Effector CD4-positive, alpha-beta T cell (primary cell): ENCODE measurements at regions not wholly inside any gene's neighbourhood (a gene's known extent, or its start where the extent isn't known, plus 50 kb on each side); places are given as distances from the start of the nearest gene placed in this dataset.
"Not testable (repeated sequence)": the region's sequence is repeated elsewhere in the genome, so short reads cannot be mapped to it uniquely, and the experiment has no call there.

Experiments
- DNase-seq: peaks from one replicate; pipeline ENCODE4 v3.0.0-alpha.2; 2020

DNA sequence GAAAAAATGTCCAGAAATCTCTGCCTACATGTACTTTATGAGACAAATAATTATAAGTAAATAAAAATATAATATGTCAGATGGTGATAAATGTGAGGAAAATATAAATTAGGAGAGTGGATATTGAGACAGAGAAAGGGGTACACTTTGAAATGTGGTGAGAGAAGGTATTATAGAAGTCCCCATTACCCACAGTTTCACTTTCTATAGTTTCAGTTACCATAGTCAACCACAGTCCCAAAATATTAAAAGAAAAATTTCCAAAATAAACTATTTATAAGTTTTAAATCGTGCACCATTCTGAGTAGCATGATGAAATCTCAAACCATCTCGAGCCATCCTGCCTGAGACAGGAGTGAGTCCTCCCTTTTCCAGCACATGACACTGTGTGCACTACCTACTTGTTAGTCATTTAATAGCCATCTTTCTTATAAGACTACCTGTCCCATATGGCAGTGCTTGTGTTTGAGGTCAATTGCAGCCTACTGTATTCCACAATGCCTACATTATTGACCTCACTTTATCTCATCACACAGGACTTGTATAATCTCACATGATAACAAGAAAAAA lies 653.7 kb downstream of the DACH1 start:
- DNase-seq = no peak

DNA sequence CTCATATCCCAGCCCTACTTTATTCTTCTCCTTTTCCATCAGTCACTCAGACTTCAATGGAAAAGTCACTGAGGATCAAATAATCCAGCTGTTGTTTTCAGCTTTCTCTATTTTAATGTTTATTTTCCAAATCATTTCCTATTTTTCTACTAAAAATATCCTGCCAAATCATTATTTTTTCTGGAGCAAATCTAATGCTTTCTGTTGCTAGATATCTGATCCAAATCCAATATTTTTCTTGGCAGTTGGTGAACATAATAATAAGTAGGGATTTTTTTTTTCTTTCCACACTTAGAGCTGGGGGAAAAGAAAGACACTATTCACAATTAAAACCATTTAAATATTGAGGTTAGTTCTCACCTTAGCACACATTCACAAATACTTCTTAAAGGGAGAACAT lies 656.1 kb downstream of the DACH1 start:
- no peak for DNase-seq

DNA sequence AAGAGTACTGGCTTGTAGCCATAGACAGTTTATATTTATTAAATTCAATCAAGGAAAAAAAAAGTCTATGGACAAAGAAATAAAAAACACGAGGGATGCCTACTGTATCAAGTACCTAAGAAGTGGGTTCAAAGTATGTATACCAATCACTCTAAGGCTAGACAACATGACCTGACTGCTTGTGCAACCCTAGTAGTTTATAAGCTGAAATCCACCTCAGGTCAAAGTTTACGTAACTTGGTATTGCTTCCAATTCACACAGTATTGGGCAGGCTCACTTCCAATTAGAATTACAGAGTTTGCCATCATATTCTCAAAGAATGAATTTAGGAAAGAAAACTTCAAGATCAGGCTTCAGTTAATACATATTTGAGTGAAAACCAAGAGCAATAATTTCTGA lies 657.8 kb downstream of the DACH1 start:
- no peak for DNase-seq

DNA sequence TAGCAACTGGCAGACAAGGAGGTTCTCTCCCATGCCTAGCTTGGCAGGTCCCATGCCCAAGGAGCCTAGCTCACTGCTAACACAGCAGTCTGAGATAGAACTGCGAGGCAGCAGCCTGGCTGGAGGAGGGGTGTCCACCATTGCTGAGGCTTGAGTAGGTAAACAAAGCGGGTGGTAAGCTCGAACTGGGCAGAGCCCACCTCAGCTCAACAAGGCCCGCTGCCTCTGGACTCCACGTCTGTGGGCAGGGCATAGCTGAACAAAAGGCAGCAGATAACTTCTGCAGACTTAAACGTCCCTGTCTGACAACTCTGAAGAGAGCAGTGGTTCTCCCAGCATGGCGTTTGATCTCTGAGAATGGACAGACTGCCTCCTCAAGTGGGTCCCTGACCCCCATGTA lies 682.4 kb downstream of the DACH1 start:
- DNase-seq = not testable (repeated sequence)

DNA sequence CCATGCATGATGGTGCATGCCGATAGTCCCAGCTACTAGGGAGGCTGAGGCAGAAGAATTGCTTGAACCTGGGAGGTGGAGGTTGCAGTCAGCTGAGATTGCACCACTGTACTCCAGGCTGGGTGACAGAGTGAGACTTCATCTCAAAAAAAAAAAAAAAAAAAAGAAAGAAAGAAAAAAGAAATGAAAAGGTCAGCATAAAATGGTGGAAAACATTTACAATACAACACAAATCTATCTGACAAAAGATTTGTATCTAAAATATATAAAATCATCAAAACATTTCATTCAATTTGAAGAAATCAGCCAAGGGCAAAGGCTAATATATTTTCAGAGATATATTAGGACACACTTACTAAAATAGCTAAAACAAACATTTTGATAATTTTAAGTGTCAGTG lies 683.7 kb downstream of the DACH1 start:
- DNase-seq = not testable (repeated sequence)

DNA sequence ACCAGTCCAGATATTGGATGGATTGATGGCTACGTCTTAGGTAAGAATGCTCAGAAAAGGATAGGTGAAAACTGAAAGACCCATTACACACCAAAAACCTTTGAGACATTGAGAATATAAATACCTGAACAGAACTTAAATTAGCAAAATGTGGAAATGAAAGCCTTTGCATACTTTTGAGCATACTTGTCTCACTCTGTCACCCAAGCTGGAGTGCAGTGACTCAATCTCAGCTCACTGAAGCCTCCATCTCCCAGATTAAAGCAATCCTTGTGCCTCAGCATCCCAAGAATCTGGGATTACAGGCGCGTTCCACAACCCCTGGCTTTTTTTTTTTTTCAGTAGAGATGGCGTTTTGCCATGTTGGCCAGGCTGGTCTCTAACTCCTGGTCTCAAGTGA lies 695.3 kb downstream of the DACH1 start:
- DNase-seq = no peak

DNA sequence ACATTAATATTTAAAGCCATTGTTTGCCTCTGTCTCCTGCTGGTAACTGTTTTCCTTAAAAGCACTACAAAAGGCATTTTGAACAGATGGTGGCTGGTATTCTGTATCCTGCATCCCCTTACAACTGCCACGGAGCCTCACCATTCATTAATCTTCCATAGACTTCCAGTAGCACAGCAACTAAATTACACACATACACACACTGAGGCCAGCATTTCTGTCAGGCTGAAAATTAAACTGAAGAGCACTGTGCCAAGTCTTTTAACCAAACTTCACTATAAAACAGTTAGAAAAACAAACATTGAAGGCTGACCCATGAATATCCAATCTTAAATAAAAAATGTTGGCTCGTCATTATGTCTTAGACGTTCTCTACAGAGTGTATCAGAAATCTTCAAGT lies 697.8 kb downstream of the DACH1 start:
- no peak for DNase-seq

DNA sequence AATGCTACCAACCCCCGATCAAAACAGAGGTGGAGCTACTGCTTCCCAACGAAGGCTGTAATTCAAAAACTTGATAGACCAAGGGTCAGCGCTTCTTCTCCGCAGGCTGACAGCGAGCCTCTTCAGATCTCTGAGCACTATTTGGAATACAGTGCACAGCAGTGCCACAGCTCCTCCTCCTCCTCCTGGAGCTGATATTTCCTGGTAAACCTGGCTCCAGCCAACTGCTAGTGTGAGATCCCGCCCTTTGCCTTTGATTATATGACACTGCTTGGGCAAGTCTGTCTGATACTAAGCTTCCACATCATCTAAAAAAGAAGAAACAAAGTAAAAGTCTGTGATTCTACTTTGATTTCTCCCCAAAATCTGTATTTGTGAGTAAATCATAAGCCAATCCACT lies 710.5 kb downstream of the DACH1 start:
- DNase-seq = no peak

DNA sequence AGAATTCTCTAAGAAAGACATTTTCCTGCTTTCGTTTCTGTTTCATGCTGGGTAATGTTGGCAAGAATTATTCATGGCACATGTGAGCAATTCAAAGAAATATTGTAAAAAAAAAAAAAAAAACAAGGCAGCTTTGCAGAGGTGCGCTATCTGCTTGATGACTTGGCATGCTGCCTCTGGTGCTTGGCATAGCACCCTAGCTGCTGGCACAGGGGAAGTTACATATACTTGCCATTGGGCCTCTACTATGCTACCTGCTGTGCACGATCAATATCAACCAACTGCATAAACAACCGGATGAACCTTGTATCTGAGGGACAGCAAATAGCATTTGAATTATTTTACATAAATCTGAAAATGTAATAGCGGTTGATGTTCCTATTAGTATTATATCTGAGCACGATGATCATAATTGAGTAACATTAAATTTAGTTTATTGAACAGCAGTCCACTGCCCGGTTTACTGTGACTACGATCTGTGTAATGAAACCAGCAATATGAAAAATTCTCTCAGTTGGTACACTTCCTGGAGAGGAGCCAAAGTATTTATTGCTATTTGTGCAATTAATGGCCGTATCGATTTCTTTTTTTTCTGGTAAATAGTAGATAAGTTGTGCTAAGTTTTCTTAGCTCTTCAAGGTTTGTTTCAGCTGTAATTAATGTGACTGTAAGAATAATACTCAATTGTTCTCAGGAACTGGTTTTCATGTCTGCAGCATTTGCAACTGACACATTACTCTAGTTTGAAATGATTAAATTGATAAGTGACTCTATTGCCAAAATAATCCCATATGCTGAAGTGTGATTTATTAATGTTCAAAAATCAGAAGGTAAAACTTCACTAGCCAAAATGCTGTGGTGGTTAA lies 717.3 kb downstream of the DACH1 start:
- no peak for DNase-seq

DNA sequence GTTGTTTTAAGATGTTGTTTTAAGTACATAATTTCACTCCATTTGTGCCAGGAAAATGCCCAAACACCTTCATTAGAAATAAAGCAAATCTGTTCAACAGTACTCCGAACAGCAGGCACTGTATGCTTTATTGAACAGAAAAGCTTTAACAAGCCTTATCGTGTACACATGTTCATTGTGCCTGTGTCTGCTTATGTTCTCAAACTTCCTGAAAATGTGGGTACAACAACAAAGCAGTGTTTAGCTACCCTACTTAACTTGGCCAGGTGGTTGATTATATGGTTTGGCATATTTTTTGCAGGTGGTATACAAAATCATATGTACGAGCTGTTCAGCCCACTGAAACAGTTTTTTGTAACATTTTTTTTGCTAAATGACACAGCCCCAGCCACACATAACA lies 718.0 kb downstream of the DACH1 start:
- no peak for DNase-seq

DNA sequence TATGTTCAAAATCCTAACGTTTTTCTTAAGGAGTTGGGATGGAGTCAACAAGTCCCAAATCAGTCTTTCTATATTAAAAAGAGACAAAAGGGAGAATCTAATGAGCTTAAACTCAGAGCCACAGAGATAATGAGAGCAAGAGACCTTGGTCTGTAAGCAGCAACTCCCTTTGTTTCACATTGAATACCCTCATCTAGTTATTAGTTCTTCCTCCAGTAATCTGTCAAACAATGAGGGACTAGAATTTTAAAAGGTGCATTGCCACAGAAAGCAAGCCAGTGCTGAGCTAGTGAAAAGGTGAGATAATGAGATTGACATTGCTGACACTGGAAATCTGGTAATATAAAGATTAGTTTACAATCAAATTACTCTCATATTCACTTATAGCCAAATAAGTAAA lies 718.6 kb downstream of the DACH1 start:
- DNase-seq = no peak

DNA sequence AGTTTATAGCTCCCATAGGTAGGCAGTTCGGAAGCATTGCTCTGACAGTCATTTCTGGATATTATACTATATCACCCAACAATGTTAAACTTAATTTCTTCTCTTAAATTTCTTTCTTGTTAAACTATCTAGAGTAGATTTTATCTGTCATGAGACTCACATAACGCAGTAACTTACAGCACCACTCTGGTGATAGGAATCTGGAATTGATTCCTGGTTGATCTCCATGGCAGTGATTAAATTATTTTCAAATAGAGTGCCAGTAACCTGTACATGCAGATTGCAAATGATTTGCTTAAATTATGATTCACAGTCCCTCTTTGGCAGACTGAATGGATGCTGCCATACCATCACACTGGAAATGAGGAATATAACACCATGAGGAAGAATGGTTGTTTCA lies 722.1 kb downstream of the DACH1 start:
- no peak for DNase-seq

DNA sequence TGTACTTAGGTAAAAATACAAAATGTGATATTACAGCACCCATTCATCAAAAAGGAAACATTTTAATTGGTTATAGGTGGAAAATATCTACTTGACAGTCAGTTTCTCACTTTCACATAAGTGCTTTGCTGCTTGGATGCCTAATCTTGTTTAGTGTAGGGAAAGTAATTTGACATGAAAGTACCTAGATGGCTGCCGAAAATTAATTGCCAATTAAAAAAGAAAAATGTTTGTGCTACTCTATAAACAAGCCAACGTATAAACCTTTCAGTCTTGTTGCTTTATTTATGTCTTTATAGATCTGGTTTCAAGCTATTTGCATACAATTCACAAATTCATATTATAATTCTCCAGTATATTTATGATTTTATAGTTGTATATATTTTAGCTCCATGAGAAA lies 729.9 kb downstream of the DACH1 start:
- DNase-seq = no peak

DNA sequence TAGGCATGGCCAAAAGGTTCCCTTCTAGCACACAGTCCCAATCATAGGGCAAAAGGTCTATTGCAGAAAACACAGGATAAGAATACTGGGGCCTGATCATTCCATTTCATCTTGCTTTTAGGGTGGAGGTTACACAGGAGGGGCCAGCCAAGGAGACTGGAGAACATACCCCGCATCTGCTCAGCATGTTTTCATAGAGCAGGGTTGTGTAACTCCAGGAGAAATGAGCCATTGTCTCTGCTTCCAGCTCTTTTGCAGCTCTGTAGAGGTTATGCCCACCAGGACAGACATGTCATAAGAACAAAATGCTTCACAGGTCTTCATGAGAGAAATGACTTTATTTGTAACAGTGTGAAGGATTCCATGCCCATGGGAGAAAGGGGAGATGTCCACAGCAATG lies 742.8 kb downstream of the DACH1 start:
- DNase-seq = no peak

DNA sequence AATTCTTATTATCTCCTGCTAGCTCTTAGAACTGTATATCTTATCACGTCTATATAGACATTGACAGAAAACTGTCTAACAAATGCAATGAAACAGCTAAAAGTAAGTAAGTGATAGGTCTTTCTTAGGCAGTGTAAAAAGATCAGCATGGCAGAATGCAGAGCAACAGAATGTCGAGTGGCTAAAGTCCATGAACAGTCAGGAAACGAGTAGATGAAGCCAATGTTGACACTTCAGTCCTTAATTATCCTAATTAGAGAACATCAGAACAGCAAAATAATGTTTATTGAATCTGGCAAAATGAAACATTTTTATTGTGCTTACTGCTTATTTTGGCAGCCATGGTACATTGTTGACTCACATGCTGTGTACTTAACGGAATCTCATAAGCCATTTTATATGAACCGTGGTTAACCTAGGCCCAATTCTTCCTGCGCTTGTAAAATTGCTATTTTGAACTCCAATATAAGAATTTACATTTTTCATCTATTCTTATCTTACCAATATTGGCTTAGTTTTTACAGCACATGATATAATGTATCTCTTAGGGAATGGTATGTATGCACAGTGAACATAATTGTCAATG lies 748.1 kb downstream of the DACH1 start:
- no peak for DNase-seq

DNA sequence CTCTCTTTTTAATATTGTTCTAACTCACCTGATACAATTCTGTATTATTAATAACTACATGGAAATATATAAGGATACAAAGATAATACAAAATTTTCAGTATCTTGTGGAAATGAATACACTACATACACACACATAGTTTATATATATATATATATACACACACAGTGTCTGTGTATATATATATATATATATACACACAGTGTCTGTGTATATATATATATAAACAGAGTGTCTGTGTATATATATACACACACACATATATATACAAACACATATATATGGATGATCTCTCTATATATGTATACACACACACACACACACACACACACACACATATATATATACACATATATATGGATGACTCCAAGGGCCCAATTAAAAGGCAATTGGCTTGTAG lies 749.1 kb downstream of the DACH1 start:
- DNase-seq = no peak

DNA sequence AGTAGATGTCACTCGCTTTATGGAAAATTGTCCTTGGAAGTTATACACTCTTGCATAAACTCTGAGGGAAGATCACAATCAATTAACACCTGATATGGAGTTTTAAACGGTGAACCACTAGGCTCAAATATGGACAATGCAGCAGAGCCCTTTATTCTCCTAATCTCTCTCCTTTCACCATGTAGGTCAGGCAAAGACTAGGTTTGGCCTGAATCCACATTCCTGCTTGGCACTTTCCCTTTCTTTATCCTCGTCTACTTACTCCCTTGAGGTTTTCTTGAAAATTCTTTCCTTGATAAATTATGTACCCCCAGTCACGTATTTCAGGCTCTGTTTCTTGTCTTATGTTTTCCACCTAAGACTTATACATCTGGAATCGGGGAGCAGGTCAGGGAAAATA lies 751.7 kb downstream of the DACH1 start:
- no peak for DNase-seq

DNA sequence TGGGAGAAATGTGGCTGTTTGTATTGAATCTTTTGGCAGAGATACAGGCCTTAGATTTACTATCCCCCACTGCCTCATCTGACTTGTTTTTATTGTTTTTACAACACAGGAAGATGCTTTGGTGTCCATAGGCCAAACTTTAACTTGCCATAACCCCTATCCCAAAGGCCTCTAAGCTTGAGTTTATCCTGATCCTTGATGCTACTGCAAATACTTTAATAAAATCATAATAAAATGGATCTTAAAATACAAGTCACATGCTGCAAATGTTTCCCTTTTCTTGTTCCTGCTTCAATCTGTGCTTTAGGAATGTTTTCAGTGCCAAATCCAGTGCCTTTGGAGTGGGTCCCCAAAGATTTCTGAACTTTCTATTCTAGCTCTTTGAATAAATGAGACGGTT lies 770.6 kb downstream of the DACH1 start:
- no peak for DNase-seq

DNA sequence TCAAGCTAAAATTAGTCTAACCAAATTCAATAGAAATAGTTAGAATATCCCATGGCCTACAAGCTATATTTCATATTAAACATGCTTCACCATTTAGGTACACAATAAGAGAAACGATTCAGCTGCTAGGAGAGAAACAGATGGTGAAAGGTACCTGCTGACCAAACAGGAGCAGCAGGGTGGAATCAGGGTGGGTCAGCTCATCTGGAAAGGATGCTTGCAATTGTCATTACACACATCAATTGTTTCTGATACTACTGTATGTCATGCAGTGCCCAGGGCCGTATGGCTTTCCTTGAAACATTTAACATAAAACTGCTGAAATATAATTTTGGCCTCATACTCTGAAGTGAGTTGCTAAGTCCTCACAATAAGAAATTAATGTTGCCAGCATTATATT lies 776.0 kb downstream of the DACH1 start:
- no peak for DNase-seq

DNA sequence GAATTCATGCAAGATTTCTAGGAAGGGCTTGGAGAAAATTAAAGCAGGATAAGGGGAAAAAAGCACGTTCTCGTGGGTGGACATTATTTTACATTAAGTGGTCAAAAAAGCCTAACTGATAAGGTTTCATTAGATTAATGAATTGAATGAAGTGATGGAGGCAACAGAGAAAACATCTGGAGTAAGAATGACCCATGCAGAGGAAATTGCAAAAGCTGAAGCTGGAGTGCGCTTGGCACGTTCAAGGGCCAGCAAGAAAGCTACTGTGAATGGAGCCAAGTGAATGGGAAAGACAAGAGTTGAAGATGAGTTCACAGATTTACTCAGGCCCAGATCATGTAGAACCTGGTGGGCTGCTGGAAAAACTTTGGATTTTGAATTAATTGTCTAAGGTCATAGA lies 777.9 kb downstream of the DACH1 start:
- DNase-seq = no peak

DNA sequence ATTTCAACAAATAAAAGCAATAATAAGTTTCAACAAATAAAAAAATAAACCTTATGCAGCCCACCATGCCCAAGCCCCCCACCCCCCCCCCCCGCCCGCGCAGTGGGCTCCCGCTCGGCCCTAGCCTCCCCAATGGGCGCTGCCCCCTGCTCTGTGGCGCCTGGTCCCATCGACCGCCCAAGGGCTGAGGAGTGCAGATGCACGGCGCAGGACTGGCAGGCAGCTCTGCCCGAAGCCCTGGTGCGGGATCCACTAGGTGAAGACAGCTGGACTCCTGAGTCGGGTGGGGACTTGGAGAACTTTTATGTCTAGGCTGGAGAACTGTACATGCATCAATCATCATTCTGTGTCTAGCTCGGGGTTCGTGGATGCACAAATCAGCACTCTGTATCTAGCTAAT lies 779.6 kb downstream of the DACH1 start:
- DNase-seq = no peak

DNA sequence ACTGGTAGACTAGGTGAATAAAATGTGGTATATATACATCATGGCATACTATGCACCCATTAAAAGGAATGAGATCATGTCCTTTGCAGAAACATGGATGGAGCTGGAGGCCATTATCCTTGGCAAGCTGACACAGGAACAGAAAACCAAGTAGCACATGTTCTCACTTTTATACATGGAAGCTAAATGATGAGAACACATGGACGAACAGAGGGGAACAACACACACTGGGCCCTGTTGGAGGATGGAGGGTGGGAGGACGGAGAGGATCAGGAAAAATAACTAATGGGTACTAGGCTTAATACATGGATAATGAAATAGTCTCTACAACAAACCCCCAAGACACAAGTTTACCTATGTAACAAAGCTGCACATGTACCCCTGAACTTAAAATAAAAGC lies 780.0 kb downstream of the DACH1 start:
- no peak for DNase-seq

DNA sequence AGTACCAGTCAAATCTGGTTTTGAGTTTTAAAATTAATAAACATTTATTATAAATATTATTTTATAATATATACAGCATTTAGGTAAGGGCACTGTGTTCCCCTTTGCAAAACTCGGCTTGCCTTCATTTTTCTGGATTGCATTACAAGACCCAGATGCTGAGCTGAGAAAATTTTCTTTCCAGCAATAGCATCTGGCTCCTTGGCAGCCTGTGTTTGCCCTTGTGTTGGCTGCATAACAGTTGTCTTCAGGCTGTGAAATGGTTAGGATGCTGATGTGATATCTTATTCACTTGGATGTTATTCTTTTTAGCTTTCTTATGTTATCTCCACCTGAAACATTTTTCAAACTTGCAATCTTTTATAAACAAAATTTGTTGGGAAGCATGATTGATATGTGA lies 784.4 kb downstream of the DACH1 start:
- DNase-seq = no peak

DNA sequence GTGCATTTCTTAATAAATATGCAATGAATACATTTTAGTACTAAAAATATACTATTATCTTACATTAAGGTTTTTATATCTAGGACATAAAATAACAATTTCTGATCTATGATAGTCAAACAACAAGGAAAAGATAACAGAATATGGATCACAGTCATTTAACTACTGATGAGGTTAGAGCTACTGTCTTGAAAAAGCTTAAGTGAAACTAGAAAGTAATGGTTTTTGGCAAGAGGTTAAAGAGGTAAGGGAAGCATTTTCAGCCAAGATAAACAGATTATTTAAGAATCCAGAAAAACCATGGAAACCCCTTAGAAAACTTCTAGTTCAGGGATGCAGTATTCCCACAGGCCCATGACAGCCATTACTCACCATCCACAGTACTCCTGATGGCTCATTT lies 787.4 kb downstream of the DACH1 start:
- no peak for DNase-seq

DNA sequence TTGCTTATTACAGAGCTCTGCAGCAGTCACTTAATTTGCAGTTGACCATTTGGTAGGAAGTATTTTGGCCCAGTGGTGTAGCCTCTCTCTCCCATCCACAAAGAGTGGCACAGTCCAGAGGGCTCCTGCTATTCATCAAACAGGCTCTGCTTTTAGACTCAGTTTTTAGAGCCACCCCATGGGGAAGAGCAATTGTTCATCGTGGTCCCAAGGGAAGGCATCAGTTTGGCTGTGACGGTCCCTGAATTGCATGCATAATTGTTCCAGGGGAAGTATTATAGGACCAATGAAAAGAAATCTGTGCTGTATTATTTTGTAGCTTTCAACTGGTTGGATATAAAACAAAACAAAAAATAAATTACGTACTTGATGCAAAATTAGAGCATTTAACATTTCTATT lies 799.0 kb downstream of the DACH1 start:
- DNase-seq = no peak
